Tibial nerve (tissue), 3 donors: ENCODE measurements at regions not wholly inside any gene's neighbourhood (a gene's known extent, or its start where the extent isn't known, plus 50 kb on each side); places are given as distances from the start of the nearest gene placed in this dataset.

Experiments used
- POLR2A ChIP-seq, 2 donors: fragments of 450-650 bp; IDR thresholded peaks; one replicate each; pipeline ENCODE4 v1.6.1; 2017; ENCODE audit warnings: antibody characterized with exemption in 2 of 2, mild to moderate bottlenecking in 2 of 2, moderate library complexity in 2 of 2
- TF ChIP-seq, protein P1 (sequence below), 5 experiments: fragments of 200-600 bp in 3 of 5; fragments of 450-650 bp in 2 of 5; sonication (generic) in 3 of 5; IDR thresholded peaks; one replicate each; pipeline ENCODE4 v1.5.1; 2016 to 2019; ENCODE audit warnings: antibody characterized with exemption in 5 of 5, mild to moderate bottlenecking in 3 of 5, moderate library complexity in 2 of 5

GRCh38 chrX:68898598-68898997 is 69.8 kb downstream of the EFNB1 start:
- TF ChIP-seq, protein P1, sequence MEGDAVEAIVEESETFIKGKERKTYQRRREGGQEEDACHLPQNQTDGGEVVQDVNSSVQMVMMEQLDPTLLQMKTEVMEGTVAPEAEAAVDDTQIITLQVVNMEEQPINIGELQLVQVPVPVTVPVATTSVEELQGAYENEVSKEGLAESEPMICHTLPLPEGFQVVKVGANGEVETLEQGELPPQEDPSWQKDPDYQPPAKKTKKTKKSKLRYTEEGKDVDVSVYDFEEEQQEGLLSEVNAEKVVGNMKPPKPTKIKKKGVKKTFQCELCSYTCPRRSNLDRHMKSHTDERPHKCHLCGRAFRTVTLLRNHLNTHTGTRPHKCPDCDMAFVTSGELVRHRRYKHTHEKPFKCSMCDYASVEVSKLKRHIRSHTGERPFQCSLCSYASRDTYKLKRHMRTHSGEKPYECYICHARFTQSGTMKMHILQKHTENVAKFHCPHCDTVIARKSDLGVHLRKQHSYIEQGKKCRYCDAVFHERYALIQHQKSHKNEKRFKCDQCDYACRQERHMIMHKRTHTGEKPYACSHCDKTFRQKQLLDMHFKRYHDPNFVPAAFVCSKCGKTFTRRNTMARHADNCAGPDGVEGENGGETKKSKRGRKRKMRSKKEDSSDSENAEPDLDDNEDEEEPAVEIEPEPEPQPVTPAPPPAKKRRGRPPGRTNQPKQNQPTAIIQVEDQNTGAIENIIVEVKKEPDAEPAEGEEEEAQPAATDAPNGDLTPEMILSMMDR (IDR thresholded peaks at IDR 0.05) = no peak
- no peak for TF ChIP-seq POLR2A (IDR thresholded peaks at IDR 0.05)
